ENCODE measurements at regions not wholly inside any gene's neighbourhood (a gene's known extent, or its start where the extent isn't known, plus 50 kb on each side); places are given as distances from the start of the nearest gene placed in this dataset.

GRCh38 chr5:155418960-155419579 is 405.5 kb downstream of the KIF4B start:
- no peak for DNase-seq

DNA sequence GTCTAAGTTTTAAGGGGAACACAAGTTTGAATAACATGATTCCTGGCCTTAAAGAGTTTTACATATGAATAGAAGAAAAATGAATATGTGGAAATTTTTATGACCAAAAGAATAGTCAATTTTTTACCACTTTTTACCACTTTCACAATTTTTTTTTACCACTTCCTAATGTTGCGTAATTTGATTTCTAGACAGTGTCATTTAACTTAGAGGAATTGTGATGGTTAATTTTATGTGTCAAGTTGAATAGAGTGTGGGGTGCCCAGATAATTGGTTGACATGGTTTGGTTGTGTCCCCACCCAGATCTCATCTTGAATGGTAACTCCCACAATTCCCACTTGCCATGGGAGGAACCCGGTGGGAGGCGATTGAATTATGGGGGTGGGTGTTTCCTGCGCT is 416.6 kb downstream of the KIF4B start:
- no peak for DNase-seq

GRCh38 chr5:155434267-155434666 is 420.7 kb downstream of the KIF4B start:
- no peak for DNase-seq

GRCh38 chr5:155434681-155435080 is 421.1 kb downstream of the KIF4B start:
- DNase-seq: no peak

DNA sequence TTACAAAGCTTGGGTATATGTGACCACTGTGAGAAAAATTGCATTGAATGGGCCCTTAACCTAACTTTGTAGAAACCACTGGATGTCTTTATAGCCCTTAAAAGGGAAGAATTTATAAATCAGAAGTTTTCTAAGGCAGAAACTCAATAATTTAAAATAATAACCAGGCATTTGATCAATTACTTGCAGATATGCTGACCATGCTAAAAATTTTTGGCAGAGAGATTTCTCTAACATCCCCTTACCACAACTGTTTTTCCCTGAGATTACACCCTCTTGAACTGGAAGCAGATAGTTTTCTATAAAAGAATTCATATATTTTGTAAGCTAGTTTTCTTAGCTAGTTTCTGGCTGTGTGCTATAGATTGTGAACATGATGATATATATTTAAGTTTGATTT is 428.3 kb downstream of the KIF4B start:
- no peak for DNase-seq

DNA sequence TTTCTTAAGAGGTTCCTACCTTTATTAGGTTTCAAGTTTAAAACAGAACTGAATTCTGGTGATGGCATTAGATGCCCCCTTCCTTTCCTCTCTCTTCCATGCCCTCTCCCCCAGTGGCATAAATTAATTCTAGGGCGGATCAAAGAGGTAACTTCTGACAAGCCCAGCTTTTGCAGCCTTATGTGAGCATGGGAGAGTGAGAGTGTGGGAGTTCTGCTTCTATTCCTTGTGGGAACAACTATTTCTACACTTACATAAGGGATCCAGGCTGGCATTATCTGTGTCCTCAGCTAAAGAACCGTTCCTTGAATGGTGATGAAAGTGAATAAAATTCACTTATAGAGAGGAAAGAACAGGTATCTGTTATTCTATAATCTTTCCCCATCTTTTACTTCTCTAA is 437.6 kb downstream of the KIF4B start:
- no peak for DNase-seq

DNA sequence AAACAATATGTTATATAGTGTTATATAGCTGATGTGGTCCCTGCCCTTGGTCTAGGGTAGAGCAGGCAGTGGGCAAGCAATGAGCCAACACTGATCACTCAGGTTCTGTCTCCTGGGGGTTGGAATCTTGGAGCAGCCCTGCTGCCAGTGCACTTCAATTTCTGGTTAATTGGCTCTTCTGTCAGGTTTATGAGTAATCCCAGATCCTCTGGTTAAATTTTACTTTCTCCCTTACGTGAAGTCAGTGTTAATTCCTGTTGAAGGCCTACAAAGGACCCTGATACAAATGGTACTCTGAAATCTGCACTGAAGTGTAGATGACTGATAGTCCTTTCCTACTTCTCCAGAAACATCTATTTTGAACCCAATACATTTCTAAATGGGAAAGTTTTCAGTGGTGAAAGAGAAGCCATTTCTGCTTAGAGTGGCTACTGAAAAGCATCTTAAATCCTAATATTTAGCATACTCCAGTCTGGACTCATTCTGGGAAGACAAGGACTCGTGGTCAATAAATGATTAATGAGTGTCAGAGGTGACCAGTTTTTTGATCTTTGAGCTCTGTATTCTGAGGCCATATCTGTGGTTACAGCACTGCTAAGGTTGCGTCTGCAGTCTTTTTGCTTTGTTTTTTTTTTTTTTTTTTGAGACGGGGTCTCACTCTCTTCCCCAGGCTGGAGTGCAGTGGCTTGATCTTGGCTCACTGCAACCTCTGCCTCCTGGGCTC is 442.4 kb downstream of the KIF4B start:
- no peak for DNase-seq

- no peak for DNase-seq
Observed at GRCh38 chr5:155459889-155460500, 446.4 kb downstream of the KIF4B start.

DNA sequence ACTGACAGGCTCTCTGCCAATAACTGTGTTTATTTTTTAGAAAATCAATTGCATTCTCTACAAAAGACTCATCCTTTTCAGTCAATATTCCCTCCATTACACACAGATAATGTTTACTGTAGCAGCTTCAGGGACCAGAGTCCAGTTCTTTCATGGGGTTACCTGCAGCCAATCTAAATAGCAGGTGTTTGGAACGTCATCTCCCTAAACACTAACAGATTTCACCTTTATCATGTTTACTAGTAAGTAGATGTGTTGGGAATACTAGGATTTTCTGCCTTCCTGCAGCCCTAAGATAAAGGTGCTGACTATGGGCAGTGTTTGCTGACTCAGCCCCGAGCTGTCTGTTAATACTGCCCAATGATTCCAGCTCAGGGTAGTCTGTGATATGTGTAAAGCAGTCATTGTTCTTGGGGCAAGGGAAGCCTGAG is 447.0 kb downstream of the KIF4B start:
- DNase-seq: no peak

DNA sequence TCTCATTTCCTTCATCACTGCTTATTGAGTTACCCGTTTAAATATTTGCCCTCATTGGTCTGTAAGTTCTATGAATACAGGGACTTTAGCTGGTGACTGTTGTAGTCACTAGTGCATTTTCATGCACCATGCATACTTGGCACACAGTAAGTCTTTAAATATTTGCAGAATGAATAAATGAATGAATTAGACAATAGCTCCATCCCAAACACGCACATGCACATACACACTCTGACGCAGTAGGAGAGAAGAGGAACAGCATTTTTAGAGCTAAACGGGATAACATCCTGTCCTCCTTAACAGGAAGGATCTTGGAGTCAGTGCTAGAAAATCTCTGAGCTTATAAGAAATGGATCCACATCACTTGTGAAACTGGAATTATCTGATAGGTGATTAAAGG is 447.7 kb downstream of the KIF4B start:
- DNase-seq: no peak

DNA sequence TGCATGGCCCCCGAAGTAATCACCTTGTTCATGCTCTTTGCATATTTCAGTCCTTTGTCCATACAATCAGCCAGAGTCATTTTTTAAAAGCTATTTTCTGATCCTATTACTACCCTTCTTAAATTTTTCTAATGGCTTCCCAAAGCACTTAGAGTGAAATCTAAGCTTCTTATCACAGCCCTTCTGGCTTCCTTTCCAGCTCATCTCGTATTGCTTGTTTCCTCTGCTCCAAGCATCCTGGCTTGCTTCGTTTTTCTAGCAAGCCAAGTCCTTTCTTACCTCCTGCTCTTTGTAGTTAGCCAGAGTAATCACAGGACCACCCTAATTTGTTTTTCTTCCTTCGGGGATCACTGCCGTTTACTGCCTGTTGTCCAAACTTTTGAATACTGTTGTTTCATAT is 453.3 kb downstream of the KIF4B start:
- no peak for DNase-seq

DNA sequence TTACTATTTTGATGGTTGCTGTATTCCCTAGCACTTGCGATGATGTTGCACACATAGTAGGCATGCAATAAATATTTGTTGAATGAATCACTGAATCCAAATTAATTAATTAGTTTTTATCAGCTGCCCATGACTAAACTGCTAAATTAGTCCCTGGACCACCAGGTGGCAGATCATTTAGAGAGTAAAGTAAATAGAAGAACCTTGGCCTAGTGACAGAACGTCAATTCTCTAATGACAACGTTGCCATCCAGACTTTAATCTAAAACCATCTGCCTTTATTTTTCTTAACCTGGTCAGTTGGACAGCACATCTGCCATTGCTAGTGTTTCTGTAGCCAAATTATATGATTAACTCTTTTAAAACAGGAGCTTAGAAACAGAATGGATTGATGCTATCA is 457.5 kb downstream of the KIF4B start:
- DNase-seq: no peak

DNA sequence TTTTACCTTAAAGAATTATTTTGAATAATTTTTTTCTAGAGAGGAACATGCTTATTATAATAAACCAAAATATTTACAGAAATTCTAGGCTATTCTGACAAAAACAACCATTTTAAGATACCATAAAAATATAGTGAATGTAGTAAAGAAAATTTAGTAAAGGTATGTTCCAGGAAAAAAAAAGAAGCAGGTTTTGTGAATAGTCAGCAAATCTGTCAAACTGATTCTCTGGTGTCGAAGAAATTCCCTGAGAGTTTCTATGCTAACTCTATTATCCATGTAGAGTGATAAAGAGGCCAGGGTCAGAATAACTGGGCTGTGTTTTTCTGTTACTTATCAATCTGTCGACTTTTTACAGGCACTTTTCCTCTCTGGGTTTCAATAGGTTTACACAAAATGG is 459.2 kb downstream of the KIF4B start:
- DNase-seq: no peak

DNA sequence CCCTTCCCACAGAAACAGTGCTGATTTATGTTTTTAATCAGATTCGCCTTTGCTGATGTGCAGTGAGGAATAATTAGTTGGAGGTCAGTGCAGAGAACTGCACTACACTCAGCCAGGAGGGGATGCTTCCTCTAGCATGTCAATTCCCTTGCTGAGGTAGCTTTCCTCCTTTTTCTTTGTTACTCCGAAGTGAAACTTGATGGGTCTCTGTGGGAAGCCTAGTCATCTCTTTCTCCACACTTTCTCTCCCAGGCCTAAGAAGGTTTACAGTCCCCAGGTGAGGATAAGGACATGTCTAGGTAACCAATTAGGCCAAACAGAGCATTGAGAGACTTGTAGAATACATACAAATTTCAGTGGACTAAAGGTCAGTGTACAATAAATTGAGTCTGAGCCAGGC is 461.8 kb downstream of the KIF4B start:
- no peak for DNase-seq

GRCh38 chr5:155480731-155481131 is 467.2 kb downstream of the KIF4B start:
- no peak for DNase-seq

DNA sequence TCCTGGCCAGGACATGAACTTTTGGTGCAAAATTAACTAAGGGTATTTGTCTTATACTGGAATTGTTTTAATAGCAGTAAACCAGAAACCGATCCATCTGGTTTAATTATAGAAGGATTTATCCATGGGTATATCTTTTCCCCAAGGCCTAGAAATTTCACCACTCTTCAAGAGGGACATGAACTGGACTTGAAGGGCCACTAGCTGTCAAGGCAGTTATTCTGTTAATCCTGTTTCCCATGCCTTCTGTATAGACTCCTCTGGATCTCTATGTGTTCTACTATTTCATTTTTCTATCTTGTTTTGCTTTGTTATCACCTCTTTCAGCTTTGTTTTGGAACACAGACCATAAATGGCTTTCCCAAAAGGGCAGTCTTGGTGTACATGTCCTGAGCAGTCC is 467.6 kb downstream of the KIF4B start:
- DNase-seq: no peak

DNA sequence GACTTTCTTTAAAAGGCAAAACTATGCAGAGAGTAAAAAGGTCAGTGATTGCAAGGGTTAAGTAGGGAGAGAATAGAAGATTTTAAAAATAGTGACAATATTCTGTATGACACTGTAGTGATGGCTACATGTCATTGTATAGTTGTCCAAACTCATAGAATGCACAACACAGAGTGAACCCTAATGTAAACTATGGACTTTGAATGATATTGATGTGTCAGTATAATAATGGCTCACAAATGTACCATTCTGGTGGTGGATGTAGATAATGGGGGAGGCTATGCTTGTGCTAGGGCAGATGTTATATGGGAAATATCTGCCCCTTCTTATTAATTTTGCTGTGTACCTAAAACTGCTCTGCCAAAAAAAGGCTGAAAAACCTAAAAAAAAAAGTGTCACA is 468.9 kb downstream of the KIF4B start:
- no peak for DNase-seq

DNA sequence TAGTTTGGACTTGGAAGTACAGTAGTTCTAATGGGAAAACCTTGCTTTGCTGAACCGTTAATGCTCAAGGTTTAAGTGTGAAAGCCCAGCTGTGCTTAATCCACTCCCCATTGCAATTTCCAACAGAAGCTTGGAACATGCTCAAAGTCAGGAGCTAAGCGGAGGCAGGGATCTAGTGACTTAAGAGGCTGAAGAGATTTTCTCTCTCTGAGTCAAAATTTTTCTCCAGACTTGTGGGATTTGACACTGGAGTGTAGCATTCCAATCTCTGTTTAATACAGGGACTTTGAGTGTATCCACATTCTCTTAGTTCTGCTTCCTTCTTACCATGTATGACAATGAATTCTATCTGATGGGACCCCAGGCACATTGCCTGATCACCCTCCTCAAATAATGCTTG is 471.8 kb downstream of the KIF4B start:
- no peak for DNase-seq

DNA sequence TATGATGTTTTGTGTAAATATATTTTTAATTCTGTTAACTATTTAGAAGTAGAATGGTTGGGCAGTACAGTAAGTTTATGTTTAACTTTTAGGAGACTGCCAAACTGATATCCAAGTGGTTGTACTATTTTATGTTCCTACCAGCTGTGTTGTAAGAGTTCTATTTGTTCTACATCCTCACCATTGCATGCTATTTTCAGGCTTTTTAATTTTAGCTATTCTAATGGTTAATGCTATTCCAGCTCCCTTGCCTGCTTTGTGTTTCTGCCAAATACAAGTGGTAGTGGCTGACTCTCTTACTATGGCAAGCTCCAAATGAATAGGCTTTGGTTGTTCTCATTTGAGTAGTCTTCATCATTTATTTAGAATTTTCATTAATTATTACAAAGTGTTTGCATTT is 476.4 kb downstream of the KIF4B start:
- no peak for DNase-seq

- DNase-seq: no peak
Observed at GRCh38 chr5:155492191-155492590, 478.6 kb downstream of the KIF4B start.

DNA sequence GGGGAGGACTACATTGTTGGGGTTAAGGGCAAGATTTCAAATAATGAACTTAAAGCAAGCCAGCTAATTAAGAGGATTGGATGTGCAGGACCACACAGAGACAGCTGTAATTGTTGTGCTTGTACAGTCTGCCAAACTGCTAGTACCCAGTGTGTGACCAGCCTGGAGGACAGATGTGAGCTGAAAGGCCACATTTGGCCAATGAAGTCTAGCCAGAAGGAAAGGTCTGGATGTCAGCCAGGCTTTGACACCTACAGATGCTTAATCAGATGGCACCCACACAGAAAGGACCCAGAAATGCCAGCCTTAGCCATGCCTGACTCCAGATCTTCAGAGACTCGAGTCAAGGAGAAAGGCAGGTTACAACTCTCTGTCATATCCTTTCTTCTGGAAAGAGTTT is 491.1 kb downstream of the KIF4B start:
- DNase-seq: no peak

GRCh38 chr5:155507363-155507762 is 493.8 kb downstream of the KIF4B start:
- no peak for DNase-seq

DNA sequence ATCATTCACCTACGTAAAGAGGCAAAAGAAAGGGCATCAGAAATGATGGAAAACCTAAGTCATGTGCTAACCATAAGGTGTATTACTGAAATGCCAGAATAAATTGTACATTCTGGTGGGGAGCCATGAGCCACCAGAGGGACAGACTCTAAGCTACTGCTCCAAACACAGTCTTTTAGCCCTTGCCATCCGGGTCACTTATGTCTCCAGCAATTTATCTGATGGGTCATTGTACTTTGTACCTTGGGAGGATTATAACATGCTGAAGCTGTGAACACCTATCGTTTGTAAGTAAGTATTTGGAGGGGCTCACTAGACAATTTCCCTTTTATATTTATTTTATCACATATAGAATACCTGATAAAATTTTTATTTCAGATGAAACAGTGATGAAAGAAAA is 495.1 kb downstream of the KIF4B start:
- no peak for DNase-seq

- no peak for DNase-seq
Observed at GRCh38 chr5:155512329-155512728, 498.8 kb downstream of the KIF4B start.

Measured in NCI-H526 (cell line).